SK-N-MC (cell line): ENCODE measurements at regions not wholly inside any gene's neighbourhood (a gene's known extent, or its start where the extent isn't known, plus 50 kb on each side); places are given as distances from the start of the nearest gene placed in this dataset.

Source experiments
- EZH2 ChIP-seq: fragments of 200-600 bp; sonication (generic); IDR thresholded peaks from one replicate; pipeline ENCODE4 v1.6.1; 2017; ENCODE audit warnings: antibody characterized with exemption
- FOXP2 ChIP-seq: optimal IDR thresholded peaks from 2 replicates; pipeline ENCODE3; 2011; ENCODE audit warnings: mild to moderate bottlenecking, moderate library complexity; ENCODE audit not compliant: insufficient read depth; ENCODE audit errors: extremely low read length, control extremely low read depth
- POLR2AphosphoS5 ChIP-seq: IDR thresholded peaks from 2 replicates; pipeline ENCODE4 v1.6.1; 2012; ENCODE audit warnings: mild to moderate bottlenecking, low read depth, low read length, borderline replicate concordance

GRCh38 chr2:120583851-120584570 lies 151.7 kb upstream of the GLI2 start:
- TF ChIP-seq EZH2 (no peak), POLR2AphosphoS5 (no peak), FOXP2 (no peak)
